Muscle layer of duodenum (tissue), 2 donors: ENCODE measurements at regions not wholly inside any gene's neighbourhood (a gene's known extent, or its start where the extent isn't known, plus 50 kb on each side); places are given as distances from the start of the nearest gene placed in this dataset.

Source experiments
- H3K27ac ChIP-seq: one replicate; pipeline ENCODE4 v1.7.0; 2013; ENCODE audit warnings: mild to moderate bottlenecking, low read length
- H3K27me3 ChIP-seq: one replicate; pipeline ENCODE4 v1.7.0; 2013; ENCODE audit warnings: low read depth, mild to moderate bottlenecking, control low read depth, low read length
- H3K36me3 ChIP-seq, 2 donors: one replicate each; pipeline ENCODE4 v1.7.0; 2013; ENCODE audit warnings: low read length in 2 of 2, control low read depth in 1 of 2, mild to moderate bottlenecking in 1 of 2; ENCODE audit not compliant: insufficient read depth in 2 of 2, control insufficient read depth in 1 of 2
- H3K4me1 ChIP-seq, 2 donors: one replicate each; pipeline ENCODE4 v1.7.0; 2013; ENCODE audit warnings: low read length in 2 of 2, mild to moderate bottlenecking in 2 of 2, control low read depth in 1 of 2, moderate library complexity in 1 of 2; ENCODE audit not compliant: insufficient read depth in 2 of 2, control insufficient read depth in 1 of 2
- H3K4me3 ChIP-seq, 2 donors: one replicate each; pipeline ENCODE4 v1.7.0; 2013; ENCODE audit warnings: low read length in 2 of 2, low read depth in 1 of 2, mild to moderate bottlenecking in 1 of 2
- H3K9me3 ChIP-seq, 2 donors: one replicate each; pipeline ENCODE4 v1.7.0; 2013; ENCODE audit warnings: low read length in 2 of 2, control low read depth in 1 of 2, mild to moderate bottlenecking in 1 of 2; ENCODE audit not compliant: control insufficient read depth in 1 of 2
- donor health status: healthy.

- H3K4me3 ChIP-seq = no peak overlapping the region
Observed at GRCh38 chr2:22817197-22817596, 567.8 kb upstream of the KLHL29 start.

GRCh38 chr2:22821458-22821857, 563.5 kb upstream of the KLHL29 start:
- H3K9me3 ChIP-seq = no peaks in the 10 kb centered on the region
- H3K4me1 ChIP-seq = no peaks in the 10 kb centered on the region
- H3K36me3 ChIP-seq = no peaks in the 10 kb centered on the region
- H3K27me3 ChIP-seq = no peaks in the 10 kb centered on the region
- no peak overlapping the region for H3K27ac ChIP-seq
- no peak overlapping the region for H3K4me3 ChIP-seq

More at GRCh38 chr2:22817197-22817596, 567.8 kb upstream of the KLHL29 start:
- no peaks in the 10 kb centered on the region for H3K27me3 ChIP-seq
- no peaks in the 10 kb centered on the region for H3K9me3 ChIP-seq
- H3K4me1 ChIP-seq = no peaks in the 10 kb centered on the region
- no peaks in the 10 kb centered on the region for H3K36me3 ChIP-seq
- H3K27ac ChIP-seq = no peak overlapping the region

GRCh38 chr2:22822835-22823234, 562.1 kb upstream of the KLHL29 start:
- Histone ChIP-seq H3K27ac (no peak overlapping the region), H3K4me3 (no peak overlapping the region), H3K36me3 (no peaks in the 10 kb centered on the region), H3K4me1 (no peaks in the 10 kb centered on the region), H3K9me3 (no peaks in the 10 kb centered on the region), H3K27me3 (no peaks in the 10 kb centered on the region)

- H3K9me3 ChIP-seq = no peaks in the 10 kb centered on the region
- H3K27me3 ChIP-seq = no peaks in the 10 kb centered on the region
- H3K4me1 ChIP-seq = no peaks in the 10 kb centered on the region
- no peak overlapping the region for H3K4me3 ChIP-seq
- no peaks in the 10 kb centered on the region for H3K36me3 ChIP-seq
- H3K27ac ChIP-seq = no peak overlapping the region
Observed at GRCh38 chr2:22824618-22825017, 560.4 kb upstream of the KLHL29 start.

- Histone ChIP-seq H3K4me1 (no peaks in the 10 kb centered on the region), H3K27me3 (no peaks in the 10 kb centered on the region), H3K4me3 (no peak overlapping the region), H3K27ac (no peak overlapping the region), H3K9me3 (no peaks in the 10 kb centered on the region), H3K36me3 (no peaks in the 10 kb centered on the region)
Observed at GRCh38 chr2:22826703-22827102, 558.3 kb upstream of the KLHL29 start.

- H3K4me1 ChIP-seq = no peaks in the 10 kb centered on the region
- H3K4me3 ChIP-seq = no peak overlapping the region
- no peaks in the 10 kb centered on the region for H3K36me3 ChIP-seq
- no peaks in the 10 kb centered on the region for H3K27me3 ChIP-seq
- no peak overlapping the region for H3K27ac ChIP-seq
- no peaks in the 10 kb centered on the region for H3K9me3 ChIP-seq
Observed at GRCh38 chr2:22829791-22830190, 555.2 kb upstream of the KLHL29 start.

GRCh38 chr2:22832196-22832595, 552.8 kb upstream of the KLHL29 start:
- no peak overlapping the region for H3K4me3 ChIP-seq
- no peaks in the 10 kb centered on the region for H3K9me3 ChIP-seq
- no peaks in the 10 kb centered on the region for H3K27me3 ChIP-seq
- H3K4me1 ChIP-seq = no peaks in the 10 kb centered on the region
- no peak overlapping the region for H3K27ac ChIP-seq
- H3K36me3 ChIP-seq = no peaks in the 10 kb centered on the region

GRCh38 chr2:22838461-22838860, 546.5 kb upstream of the KLHL29 start:
- Histone ChIP-seq H3K9me3 (no peaks in the 10 kb centered on the region), H3K4me3 (no peak overlapping the region), H3K36me3 (no peaks in the 10 kb centered on the region), H3K27ac (no peak overlapping the region), H3K4me1 (no peaks in the 10 kb centered on the region), H3K27me3 (no peaks in the 10 kb centered on the region)

- Histone ChIP-seq H3K36me3 (no peaks in the 10 kb centered on the region), H3K9me3 (no peaks in the 10 kb centered on the region), H3K4me3 (no peak overlapping the region), H3K27ac (no peak overlapping the region), H3K27me3 (no peaks in the 10 kb centered on the region), H3K4me1 (no peaks in the 10 kb centered on the region)
Observed at GRCh38 chr2:22842205-22842869, 542.6 kb upstream of the KLHL29 start.

- H3K36me3 ChIP-seq = no peaks in the 10 kb centered on the region
- H3K4me1 ChIP-seq = no peaks in the 10 kb centered on the region
- H3K9me3 ChIP-seq = no peaks in the 10 kb centered on the region
- no peak overlapping the region for H3K27ac ChIP-seq
- no peaks in the 10 kb centered on the region for H3K27me3 ChIP-seq
- H3K4me3 ChIP-seq = no peak overlapping the region
Observed at GRCh38 chr2:22843919-22844537, 541.0 kb upstream of the KLHL29 start.

GRCh38 chr2:22850310-22850709, 534.7 kb upstream of the KLHL29 start:
- no peaks in the 10 kb centered on the region for H3K36me3 ChIP-seq
- no peak overlapping the region for H3K27ac ChIP-seq
- H3K9me3 ChIP-seq = no peaks in the 10 kb centered on the region
- H3K4me1 ChIP-seq = no peaks in the 10 kb centered on the region
- H3K27me3 ChIP-seq = no peaks in the 10 kb centered on the region
- H3K4me3 ChIP-seq = no peak overlapping the region

GRCh38 chr2:22854588-22854987, 530.4 kb upstream of the KLHL29 start:
- no peaks in the 10 kb centered on the region for H3K36me3 ChIP-seq
- no peak overlapping the region for H3K27ac ChIP-seq
- no peaks in the 10 kb centered on the region for H3K4me1 ChIP-seq
- no peaks in the 10 kb centered on the region for H3K9me3 ChIP-seq
- H3K27me3 ChIP-seq = no peaks in the 10 kb centered on the region
- H3K4me3 ChIP-seq = no peak overlapping the region
